Liver (tissue), 8 donors: ENCODE measurements at regions not wholly inside any gene's neighbourhood (a gene's known extent, or its start where the extent isn't known, plus 50 kb on each side); places are given as distances from the start of the nearest gene placed in this dataset.

Experiments
- DNase-seq: peaks from one replicate; pipeline ENCODE4 v3.0.0-alpha.2; 2017; ENCODE audit warnings: low spot score
- H3K27ac ChIP-seq, 2 donors: one replicate each; pipeline ENCODE4 v1.7.0; 2013; ENCODE audit warnings: inconsistent platforms in 2 of 2, low read length in 2 of 2, control low read depth in 1 of 2, low read depth in 1 of 2, mild to moderate bottlenecking in 1 of 2
- H3K27me3 ChIP-seq, 4 donors: one replicate each; pipeline versions ENCODE4 v1.6.1 to v1.7.0; 2013; ENCODE audit warnings: low read length in 3 of 4, inconsistent platforms in 1 of 4, mild to moderate bottlenecking in 1 of 4, moderate library complexity in 1 of 4; ENCODE audit not compliant: control insufficient read depth in 4 of 4, insufficient read depth in 4 of 4
- H3K36me3 ChIP-seq, 4 donors: one replicate each; pipeline versions ENCODE4 v1.6.1 to v1.7.0; 2013; ENCODE audit warnings: low read length in 3 of 4, mild to moderate bottlenecking in 3 of 4, low read depth in 1 of 4, moderate library complexity in 1 of 4; ENCODE audit not compliant: control insufficient read depth in 4 of 4, insufficient read depth in 3 of 4
- H3K4me1 ChIP-seq, 4 donors: one replicate each; pipeline versions ENCODE4 v1.6.1 to v1.7.0; 2013; ENCODE audit warnings: low read length in 3 of 4, mild to moderate bottlenecking in 3 of 4, moderate library complexity in 1 of 4; ENCODE audit not compliant: control insufficient read depth in 4 of 4, insufficient read depth in 4 of 4
- H3K4me3 ChIP-seq, 3 donors: one replicate each; pipeline versions ENCODE4 v1.6.1 to v1.7.0; 2013; ENCODE audit warnings: low read length in 3 of 3, control low read depth in 1 of 3, low read depth in 1 of 3, mild to moderate bottlenecking in 1 of 3
- H3K9ac ChIP-seq, 2 donors: one replicate each; pipeline ENCODE4 v1.7.0; 2013; ENCODE audit warnings: low read length in 2 of 2, mild to moderate bottlenecking in 2 of 2, moderate library complexity in 2 of 2, control low read depth in 1 of 2, low read depth in 1 of 2
- H3K9me3 ChIP-seq, 4 donors: one replicate each; pipeline versions ENCODE4 v1.6.1 to v1.7.0; 2013; ENCODE audit warnings: low read length in 3 of 4; ENCODE audit not compliant: control insufficient read depth in 4 of 4
- CTCF ChIP-seq: fragments of 150-350 bp; IDR thresholded peaks from 2 replicates; pipeline ENCODE4 v1.5.1; 2017; ENCODE audit warnings: improper control_type of control experiment, low read depth, low read length; ENCODE audit not compliant: missing input control
- FOXA1 ChIP-seq: IDR thresholded peaks from 2 replicates; pipeline ENCODE4 v1.6.1; 2016; ENCODE audit warnings: antibody characterized with exemption
- FOXA2 ChIP-seq: IDR thresholded peaks from 2 replicates; pipeline ENCODE4 v1.6.1; 2016; ENCODE audit warnings: antibody characterized with exemption
- GABPA ChIP-seq, 2 donors: IDR thresholded peaks in 1 of 2; conservative IDR thresholded peaks in 1 of 2; 2 replicates each; pipeline ENCODE4 v1.6.1; 2016; ENCODE audit warnings: antibody characterized with exemption in 2 of 2, mild to moderate bottlenecking in 1 of 2, moderate library complexity in 1 of 2
- HNF4A ChIP-seq, 2 donors: conservative IDR thresholded peaks; 2 replicates each; pipeline ENCODE4 v1.6.1; 2016; ENCODE audit warnings: antibody characterized with exemption in 2 of 2, mild to moderate bottlenecking in 2 of 2
- HNF4G ChIP-seq: IDR thresholded peaks from 2 replicates; pipeline ENCODE4 v1.6.1; 2016; ENCODE audit warnings: antibody characterized with exemption
- JUND ChIP-seq, 2 donors: IDR thresholded peaks; 2 replicates each; pipeline ENCODE4 v1.6.1; 2016; ENCODE audit warnings: antibody characterized with exemption in 2 of 2
- MAX ChIP-seq: IDR thresholded peaks from 2 replicates; pipeline ENCODE4 v1.6.1; 2016; ENCODE audit warnings: antibody characterized with exemption
- NR2F2 ChIP-seq: IDR thresholded peaks from 2 replicates; pipeline ENCODE4 v1.6.1; 2016; ENCODE audit warnings: antibody characterized with exemption
- RAD21 ChIP-seq, 2 donors: IDR thresholded peaks; 2 replicates each; pipeline ENCODE4 v1.6.1; 2016; ENCODE audit warnings: antibody characterized with exemption in 2 of 2, mild to moderate bottlenecking in 2 of 2
- RXRA ChIP-seq, 2 donors: IDR thresholded peaks; 2 replicates each; pipeline ENCODE4 v1.6.1; 2017 to 2018; ENCODE audit warnings: antibody characterized with exemption in 2 of 2, mild to moderate bottlenecking in 1 of 2
- SP1 ChIP-seq: IDR thresholded peaks from 2 replicates; pipeline ENCODE4 v1.6.1; 2018; ENCODE audit warnings: antibody characterized with exemption, mild to moderate bottlenecking
- TAF1 ChIP-seq: conservative IDR thresholded peaks from 2 replicates; pipeline ENCODE4 v1.6.1; 2016; ENCODE audit warnings: antibody characterized with exemption, mild to moderate bottlenecking
- YY1 ChIP-seq: IDR thresholded peaks from 2 replicates; pipeline ENCODE4 v1.6.1; 2016; ENCODE audit warnings: antibody characterized with exemption, mild to moderate bottlenecking
- WGBS: extraction: QIAGEN DNeasy Blood & Tissue Kit; methylation state at CpG from one replicate; pipeline ENCODE4 v1.1.7; 2013; 5-methylcytosine and 5-hydroxymethylcytosine counted together
- TF ChIP-seq, protein P1 (sequence below): IDR thresholded peaks from 2 replicates; pipeline ENCODE4 v1.6.1; 2016; ENCODE audit warnings: antibody characterized with exemption
- donor health status: healthy.
- donor health status: healthy.
- donor health status: healthy.
- donor health status: healthy.
- donor health status: healthy.

DNA sequence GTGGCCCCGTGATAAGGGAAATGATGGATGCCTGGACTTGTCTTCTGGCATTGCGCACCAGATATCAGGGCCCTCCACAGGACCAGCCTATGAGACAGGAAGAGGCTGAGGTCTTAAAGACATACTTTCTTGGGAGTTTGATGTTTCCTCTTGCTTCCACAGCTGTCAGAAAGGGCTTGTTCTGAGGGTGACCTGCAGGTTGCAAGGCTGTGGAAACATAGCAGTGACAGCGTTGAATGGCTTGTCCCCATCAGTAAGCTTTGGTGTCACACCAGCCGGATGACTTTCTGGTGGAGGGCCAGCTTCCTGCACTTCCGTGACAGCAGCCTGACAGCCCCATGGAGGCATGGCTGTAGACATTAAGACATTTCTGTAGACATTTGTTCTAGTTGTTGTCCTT lies 143.2 kb downstream of the C9orf152 start:
- H3K9ac ChIP-seq = no peak overlapping the region
- H3K9me3 ChIP-seq = no peaks in the 10 kb centered on the region
- TF ChIP-seq NR2F2 = peak; percentile 57
- TF ChIP-seq, protein P1, sequence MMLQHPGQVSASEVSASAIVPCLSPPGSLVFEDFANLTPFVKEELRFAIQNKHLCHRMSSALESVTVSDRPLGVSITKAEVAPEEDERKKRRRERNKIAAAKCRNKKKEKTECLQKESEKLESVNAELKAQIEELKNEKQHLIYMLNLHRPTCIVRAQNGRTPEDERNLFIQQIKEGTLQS = no peak
- 76% methylated on average over 5 of the region's 5 CpGs for WGBS
- peaks cover 0 to 13% (median 5%) of the 10 kb centered on the region in 4 donors for H3K4me1 ChIP-seq
- DNase-seq = no peak
- no peak overlapping the region for H3K27ac ChIP-seq
- H3K36me3 ChIP-seq = no peaks in the 10 kb centered on the region
- no peak overlapping the region for H3K4me3 ChIP-seq
- no peaks in the 10 kb centered on the region for H3K27me3 ChIP-seq

DNA sequence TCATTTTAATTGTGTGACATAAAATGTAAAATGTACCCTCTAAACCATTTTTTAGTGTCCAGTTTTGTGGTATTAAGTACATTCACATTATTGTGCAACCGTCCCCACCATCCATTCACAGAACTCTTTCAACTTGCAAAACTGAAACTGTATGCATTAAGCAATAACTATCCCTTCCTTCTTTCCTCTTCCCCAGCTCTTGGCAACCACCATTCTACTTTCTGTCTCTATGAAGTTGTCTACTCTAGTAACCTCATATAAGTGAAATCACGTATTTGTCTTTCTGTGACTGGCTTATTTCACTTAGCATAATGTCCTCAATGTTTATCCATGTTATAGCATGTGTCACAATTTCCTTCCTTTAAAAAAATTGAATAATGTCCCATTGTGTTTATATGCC lies 142.4 kb downstream of the C9orf152 start:
- Histone ChIP-seq H3K9ac (no peak overlapping the region), H3K27me3 (no peaks in the 10 kb centered on the region), H3K4me1 (peaks cover 0 to 9% (median 5%) of the 10 kb centered on the region in 4 donors), H3K4me3 (no peak overlapping the region), H3K9me3 (no peaks in the 10 kb centered on the region), H3K36me3 (no peaks in the 10 kb centered on the region), H3K27ac (peak overlapping the region in 1 of 2 donors; percentile 22)
- no peak for TF ChIP-seq NR2F2
- TF ChIP-seq, protein P1 = no peak
- TF ChIP-seq RXRA (IDR thresholded peaks at IDR 0.05) = peak in 1 of 2 donors; percentile 17
- TF ChIP-seq GABPA (IDR thresholded peaks at IDR 0.05 in 1 of 2, conservative IDR thresholded peaks at IDR 0.05 in 1 of 2) = no peak
- TF ChIP-seq RAD21 (IDR thresholded peaks at IDR 0.05) = peak in 1 of 2 donors; percentile 24
- TF ChIP-seq MAX = no peak
- no peak for TF ChIP-seq FOXA2
- no peak for TF ChIP-seq HNF4G
- TF ChIP-seq CTCF = no peak
- peak in 1 of 2 donors; percentile 20 for TF ChIP-seq JUND (IDR thresholded peaks at IDR 0.05)
- DNase-seq = no peak
- WGBS = 63% methylated on average over 2 of the region's 2 CpGs

GRCh38 chr9:110066929-110067716 lies 140.8 kb downstream of the C9orf152 start:
- no peak overlapping the region for H3K9ac ChIP-seq
- H3K4me3 ChIP-seq = no peak overlapping the region
- WGBS = 58% methylated on average over 6 of the region's 6 CpGs
- H3K27me3 ChIP-seq = no peaks in the 10 kb centered on the region
- TF ChIP-seq FOXA2 = no peak
- TF ChIP-seq NR2F2 = no peak
- no peak for TF ChIP-seq HNF4A (conservative IDR thresholded peaks at IDR 0.05)
- TF ChIP-seq YY1 = no peak
- TF ChIP-seq FOXA1 = no peak
- no peak for TF ChIP-seq JUND (IDR thresholded peaks at IDR 0.05)
- no peak for TF ChIP-seq RXRA (IDR thresholded peaks at IDR 0.05)
- TF ChIP-seq SP1 = no peak
- no peak for TF ChIP-seq TAF1
- no peak for TF ChIP-seq CTCF
- no peaks in the 10 kb centered on the region for H3K9me3 ChIP-seq
- H3K4me1 ChIP-seq = peaks cover 0 to 9% (median 5%) of the 10 kb centered on the region in 4 donors
- no peak for DNase-seq
- no peaks in the 10 kb centered on the region for H3K36me3 ChIP-seq
- no peak overlapping the region for H3K27ac ChIP-seq
